Ovary (tissue), 3 donors: ENCODE measurements at regions not wholly inside any gene's neighbourhood (a gene's known extent, or its start where the extent isn't known, plus 50 kb on each side); places are given as distances from the start of the nearest gene placed in this dataset.

Experiments
- EP300 ChIP-seq: sonication (generic); formaldehyde crosslinking; IDR thresholded peaks from one replicate; pipeline ENCODE4 v1.6.1; 2017; ENCODE audit warnings: antibody characterized with exemption
- POLR2A ChIP-seq: fragments of 450-650 bp; IDR thresholded peaks from one replicate; pipeline ENCODE4 v1.6.1; 2017; ENCODE audit warnings: antibody characterized with exemption, mild to moderate bottlenecking, moderate library complexity
- TF ChIP-seq, protein P1 (sequence below), 3 donors: fragments of 450-650 bp in 2 of 3; fragments of 200-600 bp in 1 of 3; IDR thresholded peaks; one replicate each; pipeline versions ENCODE4 v1.5.1 to v1.8.0; 2016 to 2022; ENCODE audit warnings: antibody characterized with exemption in 3 of 3, mild to moderate bottlenecking in 1 of 3
- donor health status: DM: no; HTN: no; CAD: no.

DNA sequence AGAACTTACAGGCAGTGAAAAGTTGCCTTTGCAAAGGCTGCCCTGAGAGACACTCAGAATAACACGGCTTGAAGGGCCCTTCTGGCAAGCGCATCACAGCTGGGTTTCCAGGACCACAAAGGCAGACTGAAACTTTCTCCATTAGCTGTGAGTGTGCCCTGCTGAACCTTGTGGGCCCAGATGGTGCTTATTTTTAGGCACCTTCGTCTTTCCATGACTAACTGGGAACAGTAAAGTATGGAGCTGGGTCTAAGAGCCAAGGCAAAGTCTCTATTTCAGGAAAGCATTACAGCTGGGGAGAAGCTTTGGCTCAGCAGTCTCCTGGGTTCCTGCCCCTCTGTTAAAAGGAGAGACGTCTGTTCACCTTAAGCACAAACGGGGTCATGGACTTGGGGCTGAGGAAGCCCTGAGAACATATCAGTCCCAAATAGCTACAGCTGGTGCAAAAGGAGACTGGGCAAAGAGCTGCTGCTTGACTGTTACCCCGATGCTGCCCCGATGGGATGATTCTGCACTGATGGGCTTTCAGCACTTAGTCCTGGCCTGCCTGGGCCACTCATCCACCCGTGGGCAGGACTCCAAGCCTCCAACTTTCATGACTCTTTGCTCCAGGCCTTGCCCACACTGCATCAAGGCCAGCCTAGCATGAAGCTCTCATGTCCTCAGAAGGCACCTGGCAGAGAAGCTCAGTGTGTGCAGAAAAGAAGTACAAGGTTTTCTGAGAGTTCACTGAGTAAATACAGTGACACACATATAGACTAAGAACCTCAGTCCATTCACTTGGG, 248.3 kb downstream of the PHLDA1 start:
- TF ChIP-seq, protein P1, sequence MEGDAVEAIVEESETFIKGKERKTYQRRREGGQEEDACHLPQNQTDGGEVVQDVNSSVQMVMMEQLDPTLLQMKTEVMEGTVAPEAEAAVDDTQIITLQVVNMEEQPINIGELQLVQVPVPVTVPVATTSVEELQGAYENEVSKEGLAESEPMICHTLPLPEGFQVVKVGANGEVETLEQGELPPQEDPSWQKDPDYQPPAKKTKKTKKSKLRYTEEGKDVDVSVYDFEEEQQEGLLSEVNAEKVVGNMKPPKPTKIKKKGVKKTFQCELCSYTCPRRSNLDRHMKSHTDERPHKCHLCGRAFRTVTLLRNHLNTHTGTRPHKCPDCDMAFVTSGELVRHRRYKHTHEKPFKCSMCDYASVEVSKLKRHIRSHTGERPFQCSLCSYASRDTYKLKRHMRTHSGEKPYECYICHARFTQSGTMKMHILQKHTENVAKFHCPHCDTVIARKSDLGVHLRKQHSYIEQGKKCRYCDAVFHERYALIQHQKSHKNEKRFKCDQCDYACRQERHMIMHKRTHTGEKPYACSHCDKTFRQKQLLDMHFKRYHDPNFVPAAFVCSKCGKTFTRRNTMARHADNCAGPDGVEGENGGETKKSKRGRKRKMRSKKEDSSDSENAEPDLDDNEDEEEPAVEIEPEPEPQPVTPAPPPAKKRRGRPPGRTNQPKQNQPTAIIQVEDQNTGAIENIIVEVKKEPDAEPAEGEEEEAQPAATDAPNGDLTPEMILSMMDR (IDR thresholded peaks at IDR 0.05): no peak
- TF ChIP-seq EP300 (no peak), POLR2A (no peak)
